ENCODE measurements at regions not wholly inside any gene's neighbourhood (a gene's known extent, or its start where the extent isn't known, plus 50 kb on each side); places are given as distances from the start of the nearest gene placed in this dataset.

DNA sequence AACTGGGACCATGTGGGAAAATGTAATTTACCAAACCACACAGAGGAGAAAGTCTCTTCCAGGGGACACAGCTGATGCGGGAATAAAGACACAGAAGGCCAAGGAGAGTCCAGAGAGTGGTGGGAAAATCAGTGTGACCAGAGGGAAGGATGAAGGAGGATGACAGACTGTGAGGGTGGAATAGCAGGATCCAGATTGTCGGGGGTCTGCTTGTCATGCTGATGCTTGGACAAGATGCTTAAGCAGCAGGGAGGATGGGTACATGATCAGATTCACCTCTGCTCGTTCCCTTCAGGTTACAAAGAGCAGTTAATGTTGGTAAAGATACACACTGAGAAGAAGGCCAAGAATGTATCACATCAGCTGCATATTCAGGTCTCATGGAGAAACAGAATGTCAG, 117.1 kb upstream of the ZNF644 start:
- no peak for DNase-seq (ENCODE audit: low read depth, low spot score)
- H3K4me3 ChIP-seq (replicated peaks in 1 of 2; ENCODE audit: low read depth in 1 of 2, low read length in 2 of 2): no peak overlapping the region
- RAD21 ChIA-PET (ENCODE audit: low non-redundant PET in 1 of 2, low total read pairs in 2 of 2, uncharacterized antibody in 2 of 2, unreplicated experiment in 2 of 2): no interaction called here
- TF ChIP-seq SIN3A (IDR thresholded peaks at IDR 0.05; ENCODE audit: low read depth) (no peak), YY1 (IDR thresholded peaks at IDR 0.05; ENCODE audit: extremely low read depth, insufficient replicate concordance, low read depth, low read length) (no peak), EZH2 (IDR thresholded peaks at IDR 0.05) (no peak), CEBPB (IDR thresholded peaks at IDR 0.05; ENCODE audit: low read depth) (no peak), SP1 (IDR thresholded peaks at IDR 0.05; ENCODE audit: low read depth) (no peak), FOSL1 (IDR thresholded peaks at IDR 0.05; ENCODE audit: low read depth) (no peak), SRF (IDR thresholded peaks at IDR 0.05; ENCODE audit: low read depth) (no peak), ELF1 (IDR thresholded peaks at IDR 0.05; ENCODE audit: borderline replicate concordance, low read depth) (no peak), RAD21 (IDR thresholded peaks at IDR 0.05; ENCODE audit: low read depth) (no peak), ZNF274 (IDR thresholded peaks at IDR 0.05; ENCODE audit: low read depth, low read length) (no peak), ZFX (IDR thresholded peaks at IDR 0.05) (no peak), TCF7L2 (IDR thresholded peaks at IDR 0.05; ENCODE audit: borderline replicate concordance, extremely low read depth, insufficient read depth, insufficient read length) (no peak)
- TF ChIP-seq, protein P1, sequence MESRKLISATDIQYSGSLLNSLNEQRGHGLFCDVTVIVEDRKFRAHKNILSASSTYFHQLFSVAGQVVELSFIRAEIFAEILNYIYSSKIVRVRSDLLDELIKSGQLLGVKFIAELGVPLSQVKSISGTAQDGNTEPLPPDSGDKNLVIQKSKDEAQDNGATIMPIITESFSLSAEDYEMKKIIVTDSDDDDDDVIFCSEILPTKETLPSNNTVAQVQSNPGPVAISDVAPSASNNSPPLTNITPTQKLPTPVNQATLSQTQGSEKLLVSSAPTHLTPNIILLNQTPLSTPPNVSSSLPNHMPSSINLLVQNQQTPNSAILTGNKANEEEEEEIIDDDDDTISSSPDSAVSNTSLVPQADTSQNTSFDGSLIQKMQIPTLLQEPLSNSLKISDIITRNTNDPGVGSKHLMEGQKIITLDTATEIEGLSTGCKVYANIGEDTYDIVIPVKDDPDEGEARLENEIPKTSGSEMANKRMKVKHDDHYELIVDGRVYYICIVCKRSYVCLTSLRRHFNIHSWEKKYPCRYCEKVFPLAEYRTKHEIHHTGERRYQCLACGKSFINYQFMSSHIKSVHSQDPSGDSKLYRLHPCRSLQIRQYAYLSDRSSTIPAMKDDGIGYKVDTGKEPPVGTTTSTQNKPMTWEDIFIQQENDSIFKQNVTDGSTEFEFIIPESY (IDR thresholded peaks at IDR 0.05; ENCODE audit: extremely low read depth, insufficient replicate concordance, low read length): no peak
- TF ChIP-seq, protein P2, sequence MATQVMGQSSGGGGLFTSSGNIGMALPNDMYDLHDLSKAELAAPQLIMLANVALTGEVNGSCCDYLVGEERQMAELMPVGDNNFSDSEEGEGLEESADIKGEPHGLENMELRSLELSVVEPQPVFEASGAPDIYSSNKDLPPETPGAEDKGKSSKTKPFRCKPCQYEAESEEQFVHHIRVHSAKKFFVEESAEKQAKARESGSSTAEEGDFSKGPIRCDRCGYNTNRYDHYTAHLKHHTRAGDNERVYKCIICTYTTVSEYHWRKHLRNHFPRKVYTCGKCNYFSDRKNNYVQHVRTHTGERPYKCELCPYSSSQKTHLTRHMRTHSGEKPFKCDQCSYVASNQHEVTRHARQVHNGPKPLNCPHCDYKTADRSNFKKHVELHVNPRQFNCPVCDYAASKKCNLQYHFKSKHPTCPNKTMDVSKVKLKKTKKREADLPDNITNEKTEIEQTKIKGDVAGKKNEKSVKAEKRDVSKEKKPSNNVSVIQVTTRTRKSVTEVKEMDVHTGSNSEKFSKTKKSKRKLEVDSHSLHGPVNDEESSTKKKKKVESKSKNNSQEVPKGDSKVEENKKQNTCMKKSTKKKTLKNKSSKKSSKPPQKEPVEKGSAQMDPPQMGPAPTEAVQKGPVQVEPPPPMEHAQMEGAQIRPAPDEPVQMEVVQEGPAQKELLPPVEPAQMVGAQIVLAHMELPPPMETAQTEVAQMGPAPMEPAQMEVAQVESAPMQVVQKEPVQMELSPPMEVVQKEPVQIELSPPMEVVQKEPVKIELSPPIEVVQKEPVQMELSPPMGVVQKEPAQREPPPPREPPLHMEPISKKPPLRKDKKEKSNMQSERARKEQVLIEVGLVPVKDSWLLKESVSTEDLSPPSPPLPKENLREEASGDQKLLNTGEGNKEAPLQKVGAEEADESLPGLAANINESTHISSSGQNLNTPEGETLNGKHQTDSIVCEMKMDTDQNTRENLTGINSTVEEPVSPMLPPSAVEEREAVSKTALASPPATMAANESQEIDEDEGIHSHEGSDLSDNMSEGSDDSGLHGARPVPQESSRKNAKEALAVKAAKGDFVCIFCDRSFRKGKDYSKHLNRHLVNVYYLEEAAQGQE (IDR thresholded peaks at IDR 0.05; ENCODE audit: low read depth): no peak
- H3K9me3 ChIP-seq (ENCODE audit: control insufficient read depth in 1 of 2, insufficient read depth in 1 of 2, low read depth in 1 of 2, low read length in 2 of 2): no peaks in the 10 kb centered on the region
- H3K4me2 ChIP-seq (ENCODE audit: low read length): no peak overlapping the region
- H3K27me3 ChIP-seq (ENCODE audit: insufficient read depth, low read length): no peaks in the 10 kb centered on the region
- no peaks in the 10 kb centered on the region for H3K79me2 ChIP-seq (ENCODE audit: insufficient read depth, low read length)
- no peak overlapping the region for H2AFZ ChIP-seq (ENCODE audit: low read depth, low read length, poor library complexity, severe bottlenecking)
- no peaks in the 10 kb centered on the region for H3K4me1 ChIP-seq (ENCODE audit: control insufficient read depth in 1 of 2, insufficient read depth in 2 of 2, low read length in 2 of 2)
- intact Hi-C loops (cut with micrococcal nuclease): no loop called here
- POLR2A ChIA-PET: no interaction called here
- no peak overlapping the region for H3K27ac ChIP-seq (ENCODE audit: low read depth, low read length)
- CTCF ChIA-PET: no interaction called here
- ATAC-seq: no peak
- BruUV-seq (replicated peaks): no TSS peak
- no peak overlapping the region for H3K9ac ChIP-seq (ENCODE audit: low read length)
- no peaks in the 10 kb centered on the region for H3K9me2 ChIP-seq (ENCODE audit: insufficient read depth)
- no peaks in the 10 kb centered on the region for H4K20me1 ChIP-seq (ENCODE audit: insufficient read depth)
- H3K36me3 ChIP-seq (ENCODE audit: control insufficient read depth in 1 of 2, insufficient read depth in 2 of 2, low read length in 2 of 2): no peaks in the 10 kb centered on the region
